Prostate gland (tissue), 2 donors: ENCODE measurements at regions not wholly inside any gene's neighbourhood (a gene's known extent, or its start where the extent isn't known, plus 50 kb on each side); places are given as distances from the start of the nearest gene placed in this dataset.

Experiments
- DNase-seq: peaks from one replicate; pipeline ENCODE4 v3.0.0-alpha.2; 2019; ENCODE audit warnings: low spot score
- H3K27ac ChIP-seq, 2 donors: fragments of 200-600 bp; sonication (generic); 2 replicates each; pipeline ENCODE4 v1.5.1; 2017 to 2019
- H3K27me3 ChIP-seq: fragments of 200-600 bp; sonication (generic); replicated peaks from 2 replicates; pipeline ENCODE4 v1.5.1; 2019; ENCODE audit not compliant: insufficient read depth
- H3K36me3 ChIP-seq, 2 donors: fragments of 200-600 bp; sonication (generic); 1 replicate in 1 of 2; 2 replicates in 1 of 2; pipeline versions ENCODE4 v1.5.1 to v1.8.1; 2017 to 2019
- H3K4me1 ChIP-seq: fragments of 200-600 bp; sonication (generic); replicated peaks from 2 replicates; pipeline ENCODE4 v1.5.1; 2019
- H3K4me3 ChIP-seq, 2 donors: fragments of 200-600 bp; sonication (generic); 2 replicates each; pipeline ENCODE4 v1.5.1; 2017 to 2019
- H3K9me3 ChIP-seq: fragments of 200-600 bp; sonication (generic); 2 replicates; pipeline ENCODE4 v1.5.1; 2017
- POLR2A ChIP-seq: fragments of 450-650 bp; IDR thresholded peaks from one replicate; pipeline ENCODE4 v1.6.1; 2016; ENCODE audit warnings: antibody characterized with exemption, mild to moderate bottlenecking
- POLR2AphosphoS5 ChIP-seq: sonication (generic); formaldehyde crosslinking; IDR thresholded peaks from one replicate; pipeline ENCODE4 v1.6.1; 2017; ENCODE audit warnings: antibody characterized with exemption
- WGBS: methylation state at CpG from one replicate; pipeline ENCODE4 v1.1.5; 2018; 5-methylcytosine and 5-hydroxymethylcytosine counted together
- intact Hi-C: fragments of 100-400 bp; cut with DNase I; formaldehyde crosslinking; loops from one replicate; pipeline ENCODE4 v1.14.2; 2022
- TF ChIP-seq, protein P1 (sequence below), 4 experiments: fragments of 200-600 bp in 2 of 4; fragments of 450-650 bp in 2 of 4; sonication (generic) in 2 of 4; IDR thresholded peaks; 1 replicate in 3 of 4; 2 replicates in 1 of 4; pipeline ENCODE4 v1.5.1; 2016 to 2019; ENCODE audit warnings: antibody characterized with exemption in 4 of 4, mild to moderate bottlenecking in 2 of 4, moderate library complexity in 2 of 4

DNA sequence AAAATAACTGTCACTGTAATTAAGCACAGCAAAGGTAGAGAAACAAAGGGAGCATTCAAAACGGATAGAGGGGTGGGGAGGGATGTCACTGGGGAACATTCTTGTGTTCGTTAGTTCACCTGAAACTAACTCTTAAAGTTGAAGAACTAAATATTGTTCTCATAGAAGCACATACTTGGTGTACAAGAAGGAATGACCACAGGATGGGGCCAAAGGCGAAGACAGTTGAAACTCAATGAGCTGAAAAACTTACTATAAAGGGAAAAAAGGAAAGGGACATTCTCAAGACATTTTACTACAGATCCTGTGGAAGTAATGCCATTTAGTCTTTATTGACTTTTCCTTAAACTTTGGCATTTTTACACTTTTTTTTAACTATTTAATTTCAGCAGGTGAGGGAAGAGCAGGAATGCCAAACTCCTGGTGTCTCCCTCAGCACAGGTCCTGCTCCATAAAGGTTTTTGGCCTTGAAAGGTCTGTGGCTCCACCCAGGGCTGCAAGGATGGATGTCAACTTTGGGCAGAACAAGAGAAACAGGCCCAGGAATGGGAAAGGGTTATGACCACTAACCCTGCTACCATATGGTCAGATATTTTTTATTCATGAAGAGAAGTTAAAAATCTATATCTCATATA, 197.6 kb upstream of the RASA1 start:
- no peak for DNase-seq
- Histone ChIP-seq H3K9me3 (no peaks in the 10 kb centered on the region), H3K4me1 (no peaks in the 10 kb centered on the region), H3K27ac (no peak overlapping the region), H3K27me3 (no peaks in the 10 kb centered on the region), H3K4me3 (no peak overlapping the region), H3K36me3 (no peaks in the 10 kb centered on the region)
- TF ChIP-seq POLR2A (no peak), POLR2AphosphoS5 (no peak)
- TF ChIP-seq, protein P1, sequence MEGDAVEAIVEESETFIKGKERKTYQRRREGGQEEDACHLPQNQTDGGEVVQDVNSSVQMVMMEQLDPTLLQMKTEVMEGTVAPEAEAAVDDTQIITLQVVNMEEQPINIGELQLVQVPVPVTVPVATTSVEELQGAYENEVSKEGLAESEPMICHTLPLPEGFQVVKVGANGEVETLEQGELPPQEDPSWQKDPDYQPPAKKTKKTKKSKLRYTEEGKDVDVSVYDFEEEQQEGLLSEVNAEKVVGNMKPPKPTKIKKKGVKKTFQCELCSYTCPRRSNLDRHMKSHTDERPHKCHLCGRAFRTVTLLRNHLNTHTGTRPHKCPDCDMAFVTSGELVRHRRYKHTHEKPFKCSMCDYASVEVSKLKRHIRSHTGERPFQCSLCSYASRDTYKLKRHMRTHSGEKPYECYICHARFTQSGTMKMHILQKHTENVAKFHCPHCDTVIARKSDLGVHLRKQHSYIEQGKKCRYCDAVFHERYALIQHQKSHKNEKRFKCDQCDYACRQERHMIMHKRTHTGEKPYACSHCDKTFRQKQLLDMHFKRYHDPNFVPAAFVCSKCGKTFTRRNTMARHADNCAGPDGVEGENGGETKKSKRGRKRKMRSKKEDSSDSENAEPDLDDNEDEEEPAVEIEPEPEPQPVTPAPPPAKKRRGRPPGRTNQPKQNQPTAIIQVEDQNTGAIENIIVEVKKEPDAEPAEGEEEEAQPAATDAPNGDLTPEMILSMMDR (IDR thresholded peaks at IDR 0.05) = peak in 2 of 4 experiments; percentile 23 to 24
- WGBS = 28% methylated on average over 3 of the region's 3 CpGs
- intact Hi-C loops = no loop called here

- no peak overlapping the region for H3K27ac ChIP-seq
- TF ChIP-seq POLR2A (no peak), POLR2AphosphoS5 (no peak)
- TF ChIP-seq, protein P1 (IDR thresholded peaks at IDR 0.05) = no peak
- 97% methylated on average over 2 of the region's 2 CpGs for WGBS
- DNase-seq = no peak
- no peaks in the 10 kb centered on the region for H3K9me3 ChIP-seq
- H3K4me1 ChIP-seq = no peaks in the 10 kb centered on the region
- H3K36me3 ChIP-seq = no peaks in the 10 kb centered on the region
- no peaks in the 10 kb centered on the region for H3K27me3 ChIP-seq
- no peak overlapping the region for H3K4me3 ChIP-seq
- intact Hi-C loops = no loop called here
These were observed 193.6 kb upstream of the RASA1 start for GRCh38 chr5:87074072-87074471.

GRCh38 chr5:87074934-87075541, 192.6 kb upstream of the RASA1 start:
- Histone ChIP-seq H3K4me1 (no peaks in the 10 kb centered on the region), H3K9me3 (no peaks in the 10 kb centered on the region), H3K36me3 (no peaks in the 10 kb centered on the region), H3K4me3 (no peak overlapping the region), H3K27ac (no peak overlapping the region), H3K27me3 (no peaks in the 10 kb centered on the region)
- no peak for DNase-seq
- WGBS = 59% methylated on average over 2 of the region's 2 CpGs
- intact Hi-C loops = no loop called here
- TF ChIP-seq POLR2AphosphoS5 (no peak), POLR2A (no peak)
- TF ChIP-seq, protein P1 (IDR thresholded peaks at IDR 0.05) = no peak

DNA sequence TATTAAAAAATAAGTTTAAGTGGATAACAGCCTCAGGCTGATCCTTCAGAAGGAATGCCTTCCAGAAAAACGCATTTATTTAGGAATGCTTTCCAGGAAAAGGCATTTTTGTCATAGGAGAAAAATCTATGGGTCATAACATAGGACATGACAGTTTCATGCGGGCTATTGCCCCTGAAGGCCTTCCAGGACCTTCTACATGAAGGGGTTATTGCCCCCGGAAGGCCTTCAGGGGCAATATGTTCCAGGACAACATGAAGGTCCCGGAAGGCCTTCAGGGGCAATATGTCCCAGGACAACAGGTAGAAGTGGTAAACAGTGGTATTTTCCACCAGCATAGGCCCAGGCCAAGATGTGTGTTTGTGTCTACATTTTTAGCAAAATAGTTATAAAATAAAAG, 191.3 kb upstream of the RASA1 start:
- intact Hi-C loops = no loop called here
- TF ChIP-seq POLR2A = no peak
- TF ChIP-seq POLR2AphosphoS5 = no peak
- TF ChIP-seq, protein P1 (IDR thresholded peaks at IDR 0.05) = no peak
- Histone ChIP-seq H3K4me3 (no peak overlapping the region), H3K36me3 (no peaks in the 10 kb centered on the region), H3K27ac (no peak overlapping the region), H3K4me1 (no peaks in the 10 kb centered on the region), H3K9me3 (no peaks in the 10 kb centered on the region), H3K27me3 (no peaks in the 10 kb centered on the region)
- no peak for DNase-seq
- 94% methylated on average over 4 of the region's 4 CpGs for WGBS

- Histone ChIP-seq H3K4me1 (no peaks in the 10 kb centered on the region), H3K27ac (no peak overlapping the region), H3K27me3 (no peaks in the 10 kb centered on the region), H3K4me3 (no peak overlapping the region), H3K36me3 (no peaks in the 10 kb centered on the region), H3K9me3 (no peaks in the 10 kb centered on the region)
- DNase-seq = no peak
- WGBS = 92% methylated on average over 2 of the region's 2 CpGs
- intact Hi-C loops = no loop called here
- TF ChIP-seq POLR2AphosphoS5 (no peak), POLR2A (no peak)
- TF ChIP-seq, protein P1 (IDR thresholded peaks at IDR 0.05) = no peak
These were observed 190.8 kb upstream of the RASA1 start for GRCh38 chr5:87076931-87077330.
